Activated naive CD4-positive, alpha-beta T cell treated with anti-CD3 and anti-CD28 coated beads, Interleukin-2, amount 10 ng/mL, durations not matched to agents 7 days and 5 days (primary cell): ENCODE measurements at regions not wholly inside any gene's neighbourhood (a gene's known extent, or its start where the extent isn't known, plus 50 kb on each side); places are given as distances from the start of the nearest gene placed in this dataset.
"Not testable (repeated sequence)": the region's sequence is repeated elsewhere in the genome, so short reads cannot be mapped to it uniquely, and the experiment has no call there.

Experiments used
- CTCF ChIA-PET: fragments of 350-600 bp; sonication (Branson Sonifier 250); formaldehyde crosslinking; loops from one replicate; lab custom pipeline; 2021; ENCODE audit warnings: antibody characterized with exemption; lab: Charles Lee
- DNase-seq: peaks from one replicate; pipeline ENCODE4 v3.0.0-alpha.2; 2020
- H3K27ac Mint-ChIP-seq: one replicate; pipeline ENCODE4 v1.8.0; 2021; ENCODE audit warnings: mild to moderate bottlenecking, moderate library complexity, mixed read lengths
- H3K27me3 Mint-ChIP-seq: one replicate; pipeline ENCODE4 v1.8.0; 2021; ENCODE audit warnings: mild to moderate bottlenecking, mixed read lengths
- H3K36me3 Mint-ChIP-seq: one replicate; pipeline ENCODE4 v1.8.0; 2021; ENCODE audit warnings: mixed read lengths
- H3K4me1 Mint-ChIP-seq: one replicate; pipeline ENCODE4 v1.8.0; 2021; ENCODE audit warnings: mixed read lengths
- H3K4me3 Mint-ChIP-seq: one replicate; pipeline ENCODE4 v1.8.0; 2021; ENCODE audit warnings: mild to moderate bottlenecking, moderate library complexity, mixed read lengths
- H3K9me3 Mint-ChIP-seq: one replicate; pipeline ENCODE4 v1.8.0; 2021; ENCODE audit warnings: mixed read lengths

- no peak for DNase-seq
- H3K27me3 Mint-ChIP-seq, result no peaks in the 10 kb centered on the region
- H3K36me3 Mint-ChIP-seq, result no peaks in the 10 kb centered on the region
- CTCF ChIA-PET, result no interaction called here
- peaks cover 2% of the 10 kb centered on the region for H3K9me3 Mint-ChIP-seq
- no peaks in the 10 kb centered on the region for H3K4me1 Mint-ChIP-seq
- no peak overlapping the region for H3K27ac Mint-ChIP-seq
- no peak overlapping the region for H3K4me3 Mint-ChIP-seq
These were observed 844.3 kb upstream of the TENM4 start for GRCh38 chr11:80284946-80285785.

GRCh38 chr11:80282643-80283042 lies 841.8 kb upstream of the TENM4 start:
- Mint-ChIP-seq H3K9me3 (peaks cover 2% of the 10 kb centered on the region), H3K36me3 (no peaks in the 10 kb centered on the region), H3K4me1 (no peaks in the 10 kb centered on the region), H3K27ac (no peak overlapping the region), H3K27me3 (no peaks in the 10 kb centered on the region), H3K4me3 (no peak overlapping the region)
- CTCF ChIA-PET, result no interaction called here
- no peak for DNase-seq

- H3K4me3 Mint-ChIP-seq, result no peak overlapping the region
- CTCF ChIA-PET, result no interaction called here
- H3K9me3 Mint-ChIP-seq, result peaks cover 2% of the 10 kb centered on the region
- DNase-seq, result no peak
- H3K27me3 Mint-ChIP-seq, result no peaks in the 10 kb centered on the region
- no peaks in the 10 kb centered on the region for H3K4me1 Mint-ChIP-seq
- no peak overlapping the region for H3K27ac Mint-ChIP-seq
- H3K36me3 Mint-ChIP-seq, result no peaks in the 10 kb centered on the region
These were observed 840.4 kb upstream of the TENM4 start for GRCh38 chr11:80281194-80281593.

- no peak for DNase-seq
- Mint-ChIP-seq H3K27me3 (no peaks in the 10 kb centered on the region), H3K36me3 (no peaks in the 10 kb centered on the region), H3K4me3 (no peak overlapping the region), H3K4me1 (no peaks in the 10 kb centered on the region), H3K27ac (no peak overlapping the region), H3K9me3 (peaks cover 2% of the 10 kb centered on the region)
- CTCF ChIA-PET, result no interaction called here
These were observed 839.9 kb upstream of the TENM4 start for GRCh38 chr11:80280737-80281136.

DNA sequence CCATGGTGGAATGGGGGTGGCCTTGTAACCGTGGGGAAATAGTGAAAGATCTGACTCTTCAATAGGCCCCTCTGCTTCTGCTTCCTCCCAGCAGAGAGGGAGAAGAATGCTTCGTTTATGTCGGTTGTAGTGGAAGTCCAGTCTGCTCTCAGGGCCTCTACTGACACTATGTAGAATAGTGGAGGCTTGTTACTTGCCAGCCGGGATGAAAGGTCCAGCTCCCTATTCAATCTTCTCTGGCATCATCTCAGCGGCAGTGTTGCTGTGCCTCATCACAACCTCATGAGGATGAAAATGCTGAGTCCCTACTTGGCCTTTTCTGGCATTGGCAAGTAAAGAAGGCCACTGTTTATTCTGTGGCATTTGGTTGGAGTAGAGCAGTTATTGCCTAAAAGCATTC lies 820.9 kb upstream of the TENM4 start:
- Mint-ChIP-seq H3K4me3 (no peak overlapping the region), H3K9me3 (peaks cover 9% of the 10 kb centered on the region), H3K27me3 (no peaks in the 10 kb centered on the region), H3K36me3 (no peaks in the 10 kb centered on the region), H3K4me1 (no peaks in the 10 kb centered on the region), H3K27ac (no peak overlapping the region)
- CTCF ChIA-PET, result no interaction called here
- DNase-seq, result no peak

- H3K9me3 Mint-ChIP-seq, H3K4me1 Mint-ChIP-seq, H3K27ac Mint-ChIP-seq, CTCF ChIA-PET, H3K4me3 Mint-ChIP-seq, DNase-seq, H3K27me3 Mint-ChIP-seq, H3K36me3 Mint-ChIP-seq: not testable (repeated sequence)
These were observed 816.6 kb upstream of the TENM4 start for GRCh38 chr11:80257319-80258015.

- CTCF ChIA-PET, result no interaction called here
- H3K27ac Mint-ChIP-seq, result no peak overlapping the region
These were observed 814.2 kb upstream of the TENM4 start for GRCh38 chr11:80255021-80255420.

DNA sequence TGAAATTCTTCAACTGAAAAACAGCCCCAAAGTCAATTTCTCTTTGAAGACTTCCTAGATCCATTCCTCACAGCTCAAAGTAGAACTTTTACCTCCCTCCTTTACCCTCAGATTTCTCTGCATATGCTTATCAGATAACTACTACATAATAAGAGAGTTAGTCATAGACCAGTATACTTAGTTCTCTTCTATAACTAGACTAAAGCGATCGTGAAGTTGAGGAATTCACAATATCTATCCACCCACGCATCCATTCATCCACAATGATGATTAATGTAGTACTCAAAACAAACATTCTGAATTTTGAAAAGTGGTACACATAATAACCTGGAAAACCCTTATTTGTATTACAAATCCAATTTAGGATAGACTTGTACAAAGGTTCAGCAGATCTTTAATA lies 800.9 kb upstream of the TENM4 start:
- Mint-ChIP-seq H3K4me3 (no peak overlapping the region), H3K27me3 (no peaks in the 10 kb centered on the region), H3K4me1 (no peaks in the 10 kb centered on the region), H3K9me3 (peaks cover 25% of the 10 kb centered on the region), H3K36me3 (no peaks in the 10 kb centered on the region), H3K27ac (no peak overlapping the region)
- CTCF ChIA-PET, result no interaction called here
- no peak for DNase-seq

More at GRCh38 chr11:80255021-80255420, 814.2 kb upstream of the TENM4 start:
- H3K9me3 Mint-ChIP-seq, result peaks cover 9% of the 10 kb centered on the region
- no peak for DNase-seq
- no peaks in the 10 kb centered on the region for H3K27me3 Mint-ChIP-seq
- H3K36me3 Mint-ChIP-seq, result no peaks in the 10 kb centered on the region
- H3K4me1 Mint-ChIP-seq, result no peaks in the 10 kb centered on the region
- no peak overlapping the region for H3K4me3 Mint-ChIP-seq

GRCh38 chr11:80240245-80240644 lies 799.4 kb upstream of the TENM4 start:
- CTCF ChIA-PET, result no interaction called here
- Mint-ChIP-seq H3K36me3 (no peaks in the 10 kb centered on the region), H3K9me3 (peaks cover 27% of the 10 kb centered on the region), H3K4me1 (no peaks in the 10 kb centered on the region), H3K27me3 (no peaks in the 10 kb centered on the region), H3K4me3 (no peak overlapping the region), H3K27ac (no peak overlapping the region)
- no peak for DNase-seq

DNA sequence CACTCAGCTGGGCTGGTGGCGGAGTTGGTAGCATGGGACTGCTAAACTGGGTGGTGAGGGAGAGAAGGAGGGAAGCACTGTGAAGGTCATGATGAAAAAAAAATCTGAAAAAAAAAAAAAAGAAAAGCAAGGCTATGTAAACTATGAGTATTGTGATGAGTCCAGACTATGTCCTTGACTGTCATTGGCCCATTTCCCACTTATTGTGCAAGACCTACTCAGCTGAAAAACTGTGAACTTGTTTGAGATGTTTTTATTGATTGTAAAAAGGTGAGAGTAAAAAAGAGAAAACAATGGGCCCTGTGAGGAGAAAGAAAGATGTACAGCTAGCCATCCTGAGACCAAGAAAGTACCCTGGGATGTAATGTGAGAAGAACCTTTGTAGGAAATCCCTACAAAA lies 798.4 kb upstream of the TENM4 start:
- H3K4me3 Mint-ChIP-seq, result no peak overlapping the region
- no peaks in the 10 kb centered on the region for H3K4me1 Mint-ChIP-seq
- H3K36me3 Mint-ChIP-seq, result no peaks in the 10 kb centered on the region
- DNase-seq, result no peak
- CTCF ChIA-PET, result no interaction called here
- peaks cover 32% of the 10 kb centered on the region for H3K9me3 Mint-ChIP-seq
- no peak overlapping the region for H3K27ac Mint-ChIP-seq
- H3K27me3 Mint-ChIP-seq, result no peaks in the 10 kb centered on the region

GRCh38 chr11:80227915-80228314 lies 787.1 kb upstream of the TENM4 start:
- Mint-ChIP-seq H3K36me3 (no peaks in the 10 kb centered on the region), H3K4me1 (no peaks in the 10 kb centered on the region), H3K4me3 (no peak overlapping the region), H3K27me3 (no peaks in the 10 kb centered on the region), H3K9me3 (peaks cover 21% of the 10 kb centered on the region), H3K27ac (no peak overlapping the region)
- CTCF ChIA-PET, result no interaction called here
- DNase-seq, result no peak

DNA sequence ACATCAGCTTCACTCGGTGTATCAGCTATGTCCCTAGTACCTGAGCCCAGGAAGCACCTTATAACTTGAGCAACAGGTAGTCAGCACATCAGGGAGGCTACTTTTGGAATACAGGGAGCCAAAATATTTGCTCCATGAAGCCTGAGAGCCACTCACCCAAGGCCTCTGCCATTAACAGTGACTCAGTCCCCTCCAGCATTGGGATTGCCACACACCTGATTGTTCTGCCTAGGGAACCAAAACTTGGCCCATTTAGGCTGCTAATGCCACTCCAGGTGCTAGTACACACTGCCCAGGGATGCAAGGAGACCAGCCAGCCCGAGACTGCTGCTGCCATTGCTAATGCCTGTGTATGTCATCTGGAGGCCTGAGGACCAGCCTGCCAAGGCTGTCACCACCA lies 773.6 kb upstream of the TENM4 start:
- no peak overlapping the region for H3K4me3 Mint-ChIP-seq
- H3K27me3 Mint-ChIP-seq, result no peaks in the 10 kb centered on the region
- CTCF ChIA-PET, result no interaction called here
- peaks cover 7% of the 10 kb centered on the region for H3K9me3 Mint-ChIP-seq
- no peaks in the 10 kb centered on the region for H3K36me3 Mint-ChIP-seq
- no peaks in the 10 kb centered on the region for H3K4me1 Mint-ChIP-seq
- DNase-seq, result no peak
- H3K27ac Mint-ChIP-seq, result no peak overlapping the region

GRCh38 chr11:80211673-80212072 lies 770.8 kb upstream of the TENM4 start:
- no peaks in the 10 kb centered on the region for H3K36me3 Mint-ChIP-seq
- CTCF ChIA-PET, result no interaction called here
- no peaks in the 10 kb centered on the region for H3K4me1 Mint-ChIP-seq
- H3K4me3 Mint-ChIP-seq, result no peak overlapping the region
- H3K27ac Mint-ChIP-seq, result no peak overlapping the region
- no peaks in the 10 kb centered on the region for H3K27me3 Mint-ChIP-seq
- DNase-seq, result no peak
- peaks cover 7% of the 10 kb centered on the region for H3K9me3 Mint-ChIP-seq

DNA sequence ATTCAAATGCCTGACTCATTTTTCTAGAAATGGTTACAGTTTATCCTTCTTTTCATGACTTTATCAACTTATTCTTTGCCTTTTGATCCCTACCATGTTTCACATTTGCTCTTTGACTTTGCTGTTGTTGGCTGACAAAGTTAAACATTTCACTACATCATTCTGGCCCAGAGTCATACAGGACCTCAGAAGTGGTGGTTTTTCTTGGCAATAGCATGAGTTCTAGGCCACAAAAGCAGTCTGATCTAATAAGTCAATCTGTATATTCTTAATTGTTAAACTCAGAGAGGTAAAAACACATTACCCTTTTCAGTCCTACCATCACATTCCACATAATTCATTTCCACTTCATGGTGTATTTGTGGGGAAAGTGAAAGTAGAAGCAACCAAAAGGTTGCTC lies 763.2 kb upstream of the TENM4 start:
- CTCF ChIA-PET, result no interaction called here
- Mint-ChIP-seq H3K36me3 (no peaks in the 10 kb centered on the region), H3K27me3 (no peaks in the 10 kb centered on the region), H3K4me3 (no peak overlapping the region), H3K4me1 (no peaks in the 10 kb centered on the region), H3K27ac (no peak overlapping the region), H3K9me3 (peaks cover 10% of the 10 kb centered on the region)
- no peak for DNase-seq

GRCh38 chr11:80196932-80197554 lies 756.2 kb upstream of the TENM4 start:
- Mint-ChIP-seq H3K4me1 (no peaks in the 10 kb centered on the region), H3K36me3 (no peaks in the 10 kb centered on the region), H3K27ac (no peak overlapping the region), H3K4me3 (no peak overlapping the region), H3K9me3 (peaks cover 10% of the 10 kb centered on the region), H3K27me3 (no peaks in the 10 kb centered on the region)
- CTCF ChIA-PET, result no interaction called here
- no peak for DNase-seq
